ENCODE measurements at regions not wholly inside any gene's neighbourhood (a gene's known extent, or its start where the extent isn't known, plus 50 kb on each side); places are given as distances from the start of the nearest gene placed in this dataset.

DNA sequence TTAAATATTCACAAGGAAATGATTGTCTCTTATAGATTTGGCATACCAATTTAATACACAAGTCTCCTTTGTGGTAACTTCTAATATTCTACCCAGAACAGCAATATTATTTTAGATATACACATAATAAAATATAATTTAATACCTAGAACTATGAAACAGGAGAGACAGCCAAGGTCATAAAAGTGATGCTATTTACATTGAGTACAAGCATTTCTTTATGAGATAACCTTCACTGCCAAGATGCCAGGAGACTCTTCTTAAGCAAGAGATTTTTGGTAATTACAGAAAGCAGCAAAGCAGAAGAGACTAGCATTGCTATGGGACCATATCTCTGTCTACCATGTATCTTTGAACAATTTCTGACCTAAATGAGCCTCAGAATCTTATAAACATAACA lies 764.6 kb upstream of the GHITM start:
- Mint-ChIP-seq H3K27me3 (ENCODE audit: low read depth in 3 of 3) (no peaks in the 10 kb centered on the region), H3K9me3 (peaks cover 0 to 3% (median 1%) of the 10 kb centered on the region in 7 donors), H3K27ac (no peak overlapping the region), H3K4me3 (no peak overlapping the region), H3K36me3 (no peaks in the 10 kb centered on the region), H3K4me1 (no peaks in the 10 kb centered on the region)
- Histone ChIP-seq H3K9me3 (replicated peaks in 1 of 2; ENCODE audit: control insufficient read depth in 1 of 2, insufficient read depth in 1 of 2, low read length in 2 of 2) (no peaks in the 10 kb centered on the region), H3K36me3 (replicated peaks in 1 of 2; ENCODE audit: control insufficient read depth in 1 of 2, insufficient read depth in 2 of 2, low read length in 2 of 2) (no peaks in the 10 kb centered on the region), H3K27ac (ENCODE audit: low read depth in 1 of 2, low read length in 2 of 2) (no peak overlapping the region), H3K4me2 (replicated peaks; ENCODE audit: extremely low read depth, low read length, poor library complexity, severe bottlenecking) (no peak overlapping the region), H3K4me3 (replicated peaks in 1 of 3; ENCODE audit: low read depth in 2 of 3, low read length in 3 of 3) (no peak overlapping the region), H4K20me1 (ENCODE audit: insufficient read depth, low read length) (no peaks in the 10 kb centered on the region), H3K9ac (ENCODE audit: insufficient read depth, low read length, poor library complexity, severe bottlenecking) (no peak overlapping the region), H2AFZ (ENCODE audit: insufficient read depth, low read depth, low read length, poor library complexity, severe bottlenecking) (no peak overlapping the region), H3K79me2 (ENCODE audit: insufficient read depth, low read length) (no peaks in the 10 kb centered on the region), H3K27me3 (ENCODE audit: control insufficient read depth in 2 of 2, insufficient read depth in 2 of 2, low read length in 2 of 2) (no peaks in the 10 kb centered on the region), H3K4me1 (ENCODE audit: control insufficient read depth in 1 of 2, insufficient read depth in 2 of 2, low read length in 2 of 2) (no peaks in the 10 kb centered on the region)
- TF ChIP-seq, protein P1, sequence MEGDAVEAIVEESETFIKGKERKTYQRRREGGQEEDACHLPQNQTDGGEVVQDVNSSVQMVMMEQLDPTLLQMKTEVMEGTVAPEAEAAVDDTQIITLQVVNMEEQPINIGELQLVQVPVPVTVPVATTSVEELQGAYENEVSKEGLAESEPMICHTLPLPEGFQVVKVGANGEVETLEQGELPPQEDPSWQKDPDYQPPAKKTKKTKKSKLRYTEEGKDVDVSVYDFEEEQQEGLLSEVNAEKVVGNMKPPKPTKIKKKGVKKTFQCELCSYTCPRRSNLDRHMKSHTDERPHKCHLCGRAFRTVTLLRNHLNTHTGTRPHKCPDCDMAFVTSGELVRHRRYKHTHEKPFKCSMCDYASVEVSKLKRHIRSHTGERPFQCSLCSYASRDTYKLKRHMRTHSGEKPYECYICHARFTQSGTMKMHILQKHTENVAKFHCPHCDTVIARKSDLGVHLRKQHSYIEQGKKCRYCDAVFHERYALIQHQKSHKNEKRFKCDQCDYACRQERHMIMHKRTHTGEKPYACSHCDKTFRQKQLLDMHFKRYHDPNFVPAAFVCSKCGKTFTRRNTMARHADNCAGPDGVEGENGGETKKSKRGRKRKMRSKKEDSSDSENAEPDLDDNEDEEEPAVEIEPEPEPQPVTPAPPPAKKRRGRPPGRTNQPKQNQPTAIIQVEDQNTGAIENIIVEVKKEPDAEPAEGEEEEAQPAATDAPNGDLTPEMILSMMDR (IDR thresholded peaks at IDR 0.05) = no peak
- intact Hi-C loops (cut with micrococcal nuclease) = no loop called here
- no peak for DNase-seq

DNA sequence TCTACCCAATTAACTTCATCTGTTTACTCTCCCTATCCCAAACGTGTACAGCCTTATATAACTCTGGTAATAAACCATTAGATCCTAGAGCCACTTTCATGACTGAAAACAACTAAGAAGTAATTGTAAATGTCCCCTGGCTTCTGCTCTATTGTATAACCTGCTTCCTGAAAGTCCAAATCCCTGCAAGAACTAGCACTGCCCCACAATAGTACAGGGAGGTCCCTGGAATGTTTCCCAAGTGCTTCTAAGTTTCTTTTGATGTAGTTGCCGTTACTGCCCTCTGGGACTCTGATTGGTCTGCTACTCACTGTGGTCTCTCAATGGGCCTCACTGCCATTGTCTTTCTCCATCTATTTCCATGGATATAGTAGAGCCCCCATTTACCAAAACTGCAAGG lies 764.0 kb upstream of the GHITM start:
- Mint-ChIP-seq H3K36me3 (no peaks in the 10 kb centered on the region), H3K27ac (no peak overlapping the region), H3K4me1 (no peaks in the 10 kb centered on the region), H3K9me3 (peaks cover 0 to 3% (median under 1%) of the 10 kb centered on the region in 7 donors), H3K4me3 (no peak overlapping the region), H3K27me3 (ENCODE audit: low read depth in 3 of 3) (no peaks in the 10 kb centered on the region)
- Histone ChIP-seq H3K9me3 (replicated peaks in 1 of 2; ENCODE audit: control insufficient read depth in 1 of 2, insufficient read depth in 1 of 2, low read length in 2 of 2) (no peaks in the 10 kb centered on the region), H3K4me1 (ENCODE audit: control insufficient read depth in 1 of 2, insufficient read depth in 2 of 2, low read length in 2 of 2) (no peaks in the 10 kb centered on the region), H4K20me1 (ENCODE audit: insufficient read depth, low read length) (no peaks in the 10 kb centered on the region), H3K36me3 (replicated peaks in 1 of 2; ENCODE audit: control insufficient read depth in 1 of 2, insufficient read depth in 2 of 2, low read length in 2 of 2) (no peaks in the 10 kb centered on the region), H3K4me2 (replicated peaks; ENCODE audit: extremely low read depth, low read length, poor library complexity, severe bottlenecking) (no peak overlapping the region), H3K27me3 (ENCODE audit: control insufficient read depth in 2 of 2, insufficient read depth in 2 of 2, low read length in 2 of 2) (no peaks in the 10 kb centered on the region), H3K9ac (ENCODE audit: insufficient read depth, low read length, poor library complexity, severe bottlenecking) (no peak overlapping the region), H2AFZ (ENCODE audit: insufficient read depth, low read depth, low read length, poor library complexity, severe bottlenecking) (no peak overlapping the region), H3K79me2 (ENCODE audit: insufficient read depth, low read length) (no peaks in the 10 kb centered on the region), H3K27ac (ENCODE audit: low read depth in 1 of 2, low read length in 2 of 2) (no peak overlapping the region), H3K4me3 (replicated peaks in 1 of 3; ENCODE audit: low read depth in 2 of 3, low read length in 3 of 3) (no peak overlapping the region)
- intact Hi-C loops (cut with micrococcal nuclease) = no loop called here
- DNase-seq = no peak
- WGBS (ENCODE audit: insufficient coverage) = 14% methylated on average over 1 of the region's 2 CpGs
- TF ChIP-seq, protein P1 (IDR thresholded peaks at IDR 0.05) = no peak

Data from CD14-positive monocyte (primary cell).